HepG2 (cell line): ENCODE measurements at regions not wholly inside any gene's neighbourhood (a gene's known extent, or its start where the extent isn't known, plus 50 kb on each side); places are given as distances from the start of the nearest gene placed in this dataset.

Experiments
- KIAA2018 ChIP-seq: sonication (generic); formaldehyde crosslinking; IDR thresholded peaks from 2 replicates; pipeline ENCODE4 v1.5.0; 2020; ENCODE audit warnings: mild to moderate bottlenecking, missing genetic modification reagents, borderline replicate concordance
- TF ChIP-seq, protein P1 (sequence below): sonication (generic); formaldehyde crosslinking; IDR thresholded peaks from 2 replicates; pipeline ENCODE4 v1.4.0; 2020; ENCODE audit warnings: low read depth, mild to moderate bottlenecking, missing genetic modification reagents

DNA sequence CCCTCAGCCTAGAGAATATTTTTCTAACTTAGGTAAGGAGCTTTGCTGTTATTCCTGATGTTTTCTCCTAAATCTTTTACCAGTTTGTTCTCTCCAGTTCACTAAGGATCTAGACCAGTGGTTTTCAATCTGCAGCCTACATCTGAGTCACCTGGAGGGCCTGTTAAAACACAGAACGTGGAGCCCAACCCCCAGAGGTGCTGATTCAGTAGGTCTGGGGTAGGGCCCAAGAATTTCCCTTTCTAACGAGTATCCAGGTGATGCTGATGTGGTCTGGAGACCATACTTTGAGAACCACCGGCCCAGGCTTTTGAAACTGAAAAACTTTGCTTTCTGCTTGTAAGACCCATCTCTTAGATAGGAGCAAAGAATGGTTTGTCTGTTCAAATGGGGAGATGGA is 51.2 kb upstream of the KMT2E start (continued):
- TF ChIP-seq, protein P1, sequence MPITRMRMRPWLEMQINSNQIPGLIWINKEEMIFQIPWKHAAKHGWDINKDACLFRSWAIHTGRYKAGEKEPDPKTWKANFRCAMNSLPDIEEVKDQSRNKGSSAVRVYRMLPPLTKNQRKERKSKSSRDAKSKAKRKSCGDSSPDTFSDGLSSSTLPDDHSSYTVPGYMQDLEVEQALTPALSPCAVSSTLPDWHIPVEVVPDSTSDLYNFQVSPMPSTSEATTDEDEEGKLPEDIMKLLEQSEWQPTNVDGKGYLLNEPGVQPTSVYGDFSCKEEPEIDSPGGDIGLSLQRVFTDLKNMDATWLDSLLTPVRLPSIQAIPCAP (CRISPR knock-in tag), result no peak
- TF ChIP-seq KIAA2018 (CRISPR knock-in tag), result no peak
- TF ChIP-seq, all 625 proteins: peak for 0
